GM23248 (cell line): ENCODE measurements at regions not wholly inside any gene's neighbourhood (a gene's known extent, or its start where the extent isn't known, plus 50 kb on each side); places are given as distances from the start of the nearest gene placed in this dataset.

ENCODE experiments used
- DNase-seq: peaks from one replicate; pipeline ENCODE4 v3.0.0-alpha.2; 2015
- H2AFZ ChIP-seq: fragments of 200-600 bp; sonication (generic); 2 replicates; pipeline ENCODE4 v1.6.1; 2016; ENCODE audit warnings: antibody characterized with exemption
- H3F3A ChIP-seq: fragments of 200-600 bp; sonication (generic); 2 replicates; pipeline ENCODE4 v1.6.1; 2016; ENCODE audit warnings: mild to moderate bottlenecking, antibody characterized with exemption, mixed run types; ENCODE audit not compliant: insufficient read depth
- H3K27ac ChIP-seq: fragments of 200-600 bp; sonication (generic); 2 replicates; pipeline ENCODE4 v1.5.1; 2016; ENCODE audit warnings: mild to moderate bottlenecking
- H3K27me3 ChIP-seq: fragments of 200-600 bp; sonication (generic); replicated peaks from 2 replicates; pipeline ENCODE4 v1.6.1; 2016; ENCODE audit warnings: mild to moderate bottlenecking; ENCODE audit not compliant: insufficient read depth
- H3K36me3 ChIP-seq: fragments of 200-600 bp; sonication (generic); 2 replicates; pipeline ENCODE4 v1.6.1; 2016; ENCODE audit warnings: low read depth, mild to moderate bottlenecking
- H3K4me1 ChIP-seq: fragments of 200-600 bp; sonication (generic); 2 replicates; pipeline ENCODE4 v1.6.1; 2016; ENCODE audit warnings: mild to moderate bottlenecking; ENCODE audit not compliant: insufficient read depth
- H3K4me2 ChIP-seq: fragments of 200-600 bp; sonication (generic); one replicate; pipeline ENCODE4 v1.6.1; 2016; ENCODE audit warnings: mild to moderate bottlenecking; ENCODE audit not compliant: unreplicated experiment
- H3K4me3 ChIP-seq: fragments of 200-600 bp; sonication (generic); 2 replicates; pipeline ENCODE4 v1.5.1; 2016; ENCODE audit warnings: mild to moderate bottlenecking
- H3K79me2 ChIP-seq: fragments of 200-600 bp; sonication (generic); 2 replicates; pipeline ENCODE4 v1.6.1; 2016; ENCODE audit warnings: mild to moderate bottlenecking; ENCODE audit not compliant: insufficient read depth
- H3K9ac ChIP-seq: fragments of 200-600 bp; sonication (generic); 2 replicates; pipeline ENCODE4 v1.6.1; 2016; ENCODE audit warnings: mild to moderate bottlenecking
- H3K9me2 ChIP-seq: fragments of 200-600 bp; sonication (generic); 2 replicates; pipeline ENCODE4 v1.6.1; 2016; ENCODE audit warnings: mixed run types, mild to moderate bottlenecking, moderate library complexity; ENCODE audit not compliant: insufficient read depth
- H3K9me3 ChIP-seq: fragments of 200-600 bp; sonication (generic); one replicate; pipeline ENCODE4 v1.6.1; 2017; ENCODE audit warnings: low read depth
- H4K20me1 ChIP-seq: fragments of 200-600 bp; sonication (generic); 2 replicates; pipeline ENCODE4 v1.6.0; 2016; ENCODE audit not compliant: insufficient read depth
- EZH2 ChIP-seq: fragments of 200-600 bp; sonication (generic); IDR thresholded peaks from 2 replicates; pipeline ENCODE4 v1.6.1; 2018; ENCODE audit warnings: antibody characterized with exemption, mild to moderate bottlenecking; ENCODE audit not compliant: insufficient read depth, poor library complexity, severe bottlenecking
- EZH2phosphoT487 ChIP-seq: fragments of 200-600 bp; sonication (generic); IDR thresholded peaks from 2 replicates; pipeline ENCODE4 v1.6.1; 2018; ENCODE audit warnings: antibody characterized with exemption, moderate library complexity, mild to moderate bottlenecking, low read depth; ENCODE audit not compliant: insufficient read depth
- WGBS, 2 experiments: methylation state at CpG; one replicate each; pipeline ENCODE4 v1.1.6; 2015 to 2017; ENCODE audit warnings: low lambda C conversion rate in 2 of 2, low coverage in 1 of 2; ENCODE audit errors: missing lambda C conversion rate in 2 of 2; 5-methylcytosine and 5-hydroxymethylcytosine counted together
- in situ Hi-C: fragments of 300-500 bp; cut with MboI; formaldehyde crosslinking; loops from 2 replicates; pipeline ENCODE4 v1.15.0; 2020

- no peaks in the 10 kb centered on the region for H3K27me3 ChIP-seq
- no peaks in the 10 kb centered on the region for H3K9me3 ChIP-seq
- no peak overlapping the region for H2AFZ ChIP-seq
- H3K27ac ChIP-seq, result no peak overlapping the region
- H3K79me2 ChIP-seq, result no peaks in the 10 kb centered on the region
- H3F3A ChIP-seq, result no peaks in the 10 kb centered on the region
- no peak overlapping the region for H3K9ac ChIP-seq
- no peaks in the 10 kb centered on the region for H3K36me3 ChIP-seq
- H3K9me2 ChIP-seq, result no peaks in the 10 kb centered on the region
- TF ChIP-seq EZH2phosphoT487 (no peak), EZH2 (no peak)
- H4K20me1 ChIP-seq, result no peaks in the 10 kb centered on the region
- H3K4me2 ChIP-seq, result no peak overlapping the region
- WGBS, 2 experiments, result 8 to 17% methylated on average over 1 of the region's 1 CpG
- no peaks in the 10 kb centered on the region for H3K4me1 ChIP-seq
- no peak overlapping the region for H3K4me3 ChIP-seq
- DNase-seq, result no peak
- in situ Hi-C loops, result no loop called here
Measured at GRCh38 chr7:119748251-119748860, 524.6 kb upstream of the KCND2 start.

- Histone ChIP-seq H3K27ac (no peak overlapping the region), H3K4me3 (no peak overlapping the region)
Measured at GRCh38 chr7:119748991-119749390, 524.0 kb upstream of the KCND2 start.

GRCh38 chr7:119756687-119757086, 516.3 kb upstream of the KCND2 start:
- H3K27me3 ChIP-seq, result no peaks in the 10 kb centered on the region
- no peaks in the 10 kb centered on the region for H3K9me2 ChIP-seq
- in situ Hi-C loops, result no loop called here
- no peaks in the 10 kb centered on the region for H3F3A ChIP-seq
- H4K20me1 ChIP-seq, result no peaks in the 10 kb centered on the region
- no peak overlapping the region for H3K27ac ChIP-seq
- no peak overlapping the region for H2AFZ ChIP-seq
- H3K9me3 ChIP-seq, result no peaks in the 10 kb centered on the region
- no peak for DNase-seq
- no peaks in the 10 kb centered on the region for H3K79me2 ChIP-seq
- no peak overlapping the region for H3K9ac ChIP-seq
- TF ChIP-seq EZH2phosphoT487 (no peak), EZH2 (no peak)
- H3K4me3 ChIP-seq, result no peak overlapping the region
- no peak overlapping the region for H3K4me2 ChIP-seq
- H3K36me3 ChIP-seq, result no peaks in the 10 kb centered on the region
- no peaks in the 10 kb centered on the region for H3K4me1 ChIP-seq

More at GRCh38 chr7:119748991-119749390, 524.0 kb upstream of the KCND2 start:
- Histone ChIP-seq H3K4me1 (no peaks in the 10 kb centered on the region), H3K27me3 (no peaks in the 10 kb centered on the region), H2AFZ (no peak overlapping the region), H3K79me2 (no peaks in the 10 kb centered on the region), H3K36me3 (no peaks in the 10 kb centered on the region), H3K4me2 (no peak overlapping the region), H4K20me1 (no peaks in the 10 kb centered on the region), H3K9ac (no peak overlapping the region), H3F3A (no peaks in the 10 kb centered on the region), H3K9me3 (no peaks in the 10 kb centered on the region), H3K9me2 (no peaks in the 10 kb centered on the region)
- TF ChIP-seq EZH2phosphoT487 (no peak), EZH2 (no peak)
- 9 to 13% methylated on average over 2 of the region's 2 CpGs for WGBS, 2 experiments
- DNase-seq, result no peak
- in situ Hi-C loops, result no loop called here

- Histone ChIP-seq H3K4me1 (no peaks in the 10 kb centered on the region), H3K9ac (no peak overlapping the region), H2AFZ (no peak overlapping the region), H3K9me2 (no peaks in the 10 kb centered on the region), H4K20me1 (no peaks in the 10 kb centered on the region), H3K27ac (no peak overlapping the region), H3K4me2 (no peak overlapping the region), H3K36me3 (no peaks in the 10 kb centered on the region), H3K79me2 (no peaks in the 10 kb centered on the region), H3K27me3 (no peaks in the 10 kb centered on the region), H3F3A (no peaks in the 10 kb centered on the region), H3K9me3 (no peaks in the 10 kb centered on the region), H3K4me3 (no peak overlapping the region)
- DNase-seq, result no peak
- TF ChIP-seq EZH2phosphoT487, result no peak
- TF ChIP-seq EZH2, result no peak
- in situ Hi-C loops, result no loop called here
Measured at GRCh38 chr7:119758254-119758653, 514.7 kb upstream of the KCND2 start.

- Histone ChIP-seq H3K79me2 (no peaks in the 10 kb centered on the region), H3K27ac (no peak overlapping the region), H3K27me3 (no peaks in the 10 kb centered on the region), H3K4me2 (no peak overlapping the region), H3F3A (no peaks in the 10 kb centered on the region), H3K36me3 (no peaks in the 10 kb centered on the region), H3K9me2 (no peaks in the 10 kb centered on the region), H2AFZ (no peak overlapping the region), H3K4me1 (no peaks in the 10 kb centered on the region), H3K9me3 (no peaks in the 10 kb centered on the region), H3K4me3 (no peak overlapping the region), H4K20me1 (no peaks in the 10 kb centered on the region), H3K9ac (no peak overlapping the region)
- in situ Hi-C loops, result no loop called here
- TF ChIP-seq EZH2 (no peak), EZH2phosphoT487 (no peak)
- no peak for DNase-seq
- WGBS, 2 experiments, result 38 to 50% methylated on average over 1 of the region's 1 CpG
Measured at GRCh38 chr7:119761776-119762175, 511.2 kb upstream of the KCND2 start.
